DND-41 (cell line): ENCODE measurements at regions not wholly inside any gene's neighbourhood (a gene's known extent, or its start where the extent isn't known, plus 50 kb on each side); places are given as distances from the start of the nearest gene placed in this dataset.

Source experiments
- CTCF ChIP-seq: IDR thresholded peaks from 2 replicates; pipeline ENCODE4 v1.5.1; 2012; ENCODE audit warnings: borderline replicate concordance, low read length, moderate library complexity, mild to moderate bottlenecking; ENCODE audit not compliant: poor library complexity, severe bottlenecking; ENCODE audit errors: extremely low read depth
- EZH2 ChIP-seq: IDR thresholded peaks from 3 replicates; pipeline ENCODE4 v1.6.1; 2012; ENCODE audit warnings: borderline replicate concordance, low read depth, mild to moderate bottlenecking, moderate library complexity, low read length, inconsistent platforms; ENCODE audit not compliant: severe bottlenecking

- TF ChIP-seq CTCF, result no peak
- no peak for TF ChIP-seq EZH2
Observed at GRCh38 chr7:17056491-17057142, 174.8 kb upstream of the AGR3 start.
